Retinal pigment epithelial cell (primary cell): ENCODE measurements at regions not wholly inside any gene's neighbourhood (a gene's known extent, or its start where the extent isn't known, plus 50 kb on each side); places are given as distances from the start of the nearest gene placed in this dataset.

Source experiments
- DNase-seq: peaks from one replicate; pipeline ENCODE4 v3.0.0-alpha.2; 2010; ENCODE audit warnings: low read depth
- H3K4me3 ChIP-seq: 2 replicates; pipeline ENCODE4 v1.5.1; 2011; ENCODE audit warnings: mild to moderate bottlenecking, low read length, control low read depth, moderate library complexity
- CTCF ChIP-seq: conservative IDR thresholded peaks from 2 replicates; pipeline ENCODE4 v1.5.1; 2011; ENCODE audit warnings: low read depth, low read length, control low read depth, inconsistent platforms

GRCh38 chr6:43914272-43915147 lies 144.5 kb downstream of the VEGFA start:
- no peak overlapping the region for H3K4me3 ChIP-seq
- DNase-seq, result no peak
- no peak for TF ChIP-seq CTCF

DNA sequence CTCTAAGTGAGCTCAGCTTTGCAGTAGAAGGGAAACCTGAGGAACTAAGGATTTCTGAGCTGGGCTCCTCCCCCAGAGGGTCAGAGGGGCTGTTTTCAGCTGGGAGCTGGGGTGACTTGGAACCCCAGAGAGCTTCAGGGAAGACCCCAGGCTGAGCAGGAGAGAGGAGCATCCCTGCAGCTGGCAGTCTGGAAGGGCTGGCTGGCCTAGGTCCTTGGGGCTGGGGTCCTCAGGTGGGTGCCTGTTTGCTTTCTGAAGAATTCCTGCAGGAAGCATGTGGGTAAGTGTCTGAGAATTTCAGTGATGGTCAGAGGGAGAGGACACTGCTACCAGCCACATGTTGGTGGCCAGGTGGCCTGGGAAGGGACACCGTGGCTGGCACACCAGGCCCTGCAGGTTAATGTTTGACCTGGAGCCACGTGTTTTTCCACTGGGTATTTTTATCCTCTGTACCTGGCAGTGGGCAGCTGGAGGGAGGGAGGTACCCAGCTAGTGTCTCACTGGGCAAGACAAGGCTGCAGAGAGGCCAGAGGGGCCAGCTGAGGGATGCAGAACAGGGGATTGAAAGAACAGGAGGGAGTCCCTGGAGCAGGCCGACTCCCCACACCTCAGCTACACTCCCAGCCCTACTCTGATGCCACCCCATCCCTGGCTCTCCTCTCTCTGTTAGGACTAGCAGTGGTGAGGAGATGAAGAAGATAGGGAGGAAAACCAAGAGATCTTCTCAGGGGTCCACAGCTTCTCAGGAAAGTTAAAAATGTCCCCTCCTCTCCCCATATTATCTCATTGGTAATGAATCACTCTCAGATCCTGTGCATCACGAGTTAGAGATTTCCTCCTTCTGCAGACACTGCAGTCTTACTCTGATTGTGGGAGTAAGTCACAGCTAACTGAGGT lies 143.6 kb downstream of the VEGFA start:
- TF ChIP-seq CTCF, result no peak
- H3K4me3 ChIP-seq, result no peak overlapping the region
- no peak for DNase-seq

DNA sequence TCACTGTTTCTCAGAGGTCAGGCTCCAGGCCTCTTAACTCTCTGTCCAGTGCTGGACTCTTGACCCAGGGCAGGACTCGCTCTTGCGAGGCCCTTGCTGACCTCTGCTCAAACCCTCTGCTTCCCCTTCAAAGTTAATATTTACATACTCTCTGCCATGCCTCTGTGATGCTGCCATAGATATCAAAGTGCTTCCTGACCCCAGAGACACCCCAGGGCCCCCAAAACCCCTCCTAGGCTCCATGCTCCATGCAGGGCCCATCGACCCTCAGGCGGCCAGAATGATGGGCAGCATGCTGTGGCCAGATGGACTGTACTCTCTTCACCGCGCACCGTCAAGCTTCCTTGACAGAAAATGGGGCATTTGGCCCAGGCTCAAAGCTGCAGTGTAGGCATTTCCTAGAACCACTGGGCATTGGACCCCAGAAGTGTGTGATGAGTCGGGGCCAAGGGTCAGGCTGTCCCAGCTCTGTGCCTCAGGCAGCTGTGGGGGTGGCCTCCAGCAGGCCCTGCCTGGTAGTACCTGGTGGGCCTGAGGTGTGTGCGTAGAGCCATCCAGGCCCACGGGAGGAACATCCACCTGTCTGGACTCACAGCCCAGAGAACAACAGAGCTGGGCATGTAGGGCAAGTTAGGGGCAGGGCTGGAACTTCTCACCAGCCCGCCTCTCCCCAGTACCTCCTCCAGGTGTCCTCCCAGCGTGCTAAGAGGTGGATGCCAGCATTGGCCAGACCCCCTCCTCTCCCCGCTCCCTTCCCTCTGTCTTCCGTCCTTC lies 142.8 kb downstream of the VEGFA start:
- DNase-seq, result no peak
- TF ChIP-seq CTCF, result no peak
- H3K4me3 ChIP-seq, result no peak overlapping the region

DNA sequence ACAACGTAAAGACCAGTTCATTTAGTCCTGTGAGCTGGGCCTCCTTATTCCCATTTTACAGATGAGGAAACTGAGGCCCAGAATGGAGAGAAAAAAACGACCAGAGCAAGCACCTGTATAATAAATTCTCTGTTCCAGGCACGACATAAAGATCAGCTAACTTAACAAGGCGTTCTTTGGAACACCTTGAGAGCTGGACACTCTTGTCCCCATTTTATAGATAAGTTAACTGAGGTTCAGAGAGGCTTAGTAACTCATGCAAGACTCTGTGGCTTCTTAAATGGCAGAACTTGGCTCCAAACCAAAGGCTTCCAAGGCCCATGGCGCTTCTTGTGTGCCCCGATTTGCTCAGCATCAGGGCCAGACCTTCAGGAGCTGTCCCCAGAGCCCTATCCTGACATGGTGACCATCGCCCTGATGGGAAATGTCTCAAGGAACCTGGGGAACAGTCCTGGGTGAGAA lies 142.1 kb downstream of the VEGFA start:
- no peak for DNase-seq
- no peak overlapping the region for H3K4me3 ChIP-seq
- no peak for TF ChIP-seq CTCF

DNA sequence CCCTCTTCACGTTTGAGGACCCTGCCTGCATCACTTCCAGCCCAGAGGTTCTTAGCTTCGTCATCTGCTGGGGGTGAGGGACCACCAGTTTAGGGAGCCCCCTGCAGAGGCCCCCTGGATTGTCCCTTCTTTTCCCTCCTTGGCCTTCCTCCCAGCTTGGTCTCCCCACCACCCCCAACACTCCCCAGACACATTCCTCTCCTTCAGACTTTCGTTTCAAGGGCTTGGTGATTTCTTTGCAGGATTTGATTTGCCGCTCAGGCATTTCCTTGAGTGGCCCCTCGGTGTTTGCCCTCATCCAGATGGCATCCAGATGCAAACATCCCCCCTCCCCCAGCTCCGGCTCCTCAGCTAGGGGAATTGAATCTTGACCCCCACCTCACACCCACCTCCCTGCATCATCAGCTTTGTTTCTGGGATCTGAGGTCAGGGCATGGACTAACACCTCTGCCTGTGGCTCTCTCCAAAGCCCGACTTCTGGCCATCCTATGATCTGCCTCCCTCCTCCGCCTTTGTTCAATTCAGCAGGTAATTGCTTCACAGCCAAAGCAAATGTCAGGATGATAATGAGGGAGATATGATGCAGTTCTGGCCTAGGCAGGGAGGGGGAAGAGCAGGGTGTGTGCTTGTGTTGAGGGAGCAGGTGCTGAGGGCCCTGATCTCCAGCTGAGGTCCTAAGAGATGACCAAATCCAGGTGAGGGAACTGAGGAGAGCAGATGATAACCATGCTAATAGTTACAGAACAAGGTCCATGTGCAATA lies 141.5 kb downstream of the VEGFA start:
- no peak for TF ChIP-seq CTCF
- H3K4me3 ChIP-seq, result no peak overlapping the region
- no peak for DNase-seq
